GM23338 (cell line): ENCODE measurements at regions not wholly inside any gene's neighbourhood (a gene's known extent, or its start where the extent isn't known, plus 50 kb on each side); places are given as distances from the start of the nearest gene placed in this dataset.
A peak's percentile ranks its signal among the peaks of the same experiment; 100 is the strongest.
"Not testable (repeated sequence)": the region's sequence is repeated elsewhere in the genome, so short reads cannot be mapped to it uniquely, and the experiment has no call there.

Experiments used
- ATAC-seq: fragments of 200-7000 bp; cut with Tn5 transposase; 3 replicates; pipeline ENCODE4 v1.9.1; 2020
- DNase-seq: peaks from one replicate; pipeline ENCODE4 v3.0.0-alpha.2; 2015; ENCODE audit warnings: low spot score
- H2AFZ ChIP-seq: fragments of 200-600 bp; sonication (generic); 2 replicates; pipeline ENCODE4 v1.8.0; 2016; ENCODE audit warnings: antibody characterized with exemption, mild to moderate bottlenecking, moderate library complexity
- H3F3A ChIP-seq: fragments of 200-600 bp; sonication (generic); replicated peaks from 2 replicates; pipeline ENCODE4 v1.8.0; 2017; ENCODE audit warnings: antibody characterized with exemption, mixed run types, low read depth
- H3K27ac ChIP-seq: fragments of 200-600 bp; sonication (generic); 2 replicates; pipeline ENCODE4 v1.6.1; 2016; ENCODE audit warnings: low read depth
- H3K27me3 ChIP-seq: fragments of 200-600 bp; sonication (generic); 2 replicates; pipeline ENCODE4 v1.8.0; 2016; ENCODE audit warnings: mild to moderate bottlenecking, mixed run types, moderate library complexity; ENCODE audit not compliant: insufficient read depth
- H3K36me3 ChIP-seq: fragments of 200-600 bp; sonication (generic); 2 replicates; pipeline ENCODE4 v1.8.0; 2016; ENCODE audit warnings: mild to moderate bottlenecking; ENCODE audit not compliant: insufficient read depth
- H3K4me1 ChIP-seq: fragments of 200-600 bp; sonication (generic); 2 replicates; pipeline ENCODE4 v1.8.0; 2016; ENCODE audit warnings: mild to moderate bottlenecking, moderate library complexity; ENCODE audit not compliant: insufficient read depth
- H3K4me2 ChIP-seq: fragments of 200-600 bp; sonication (generic); 2 replicates; pipeline ENCODE4 v1.7.1; 2017; ENCODE audit warnings: mixed run types
- H3K4me3 ChIP-seq: fragments of 200-600 bp; sonication (generic); 2 replicates; pipeline ENCODE4 v1.6.1; 2016; ENCODE audit warnings: mixed run types
- H3K79me2 ChIP-seq: fragments of 200-600 bp; sonication (generic); replicated peaks from 2 replicates; pipeline ENCODE4 v1.8.0; 2017; ENCODE audit warnings: mild to moderate bottlenecking; ENCODE audit not compliant: insufficient read depth
- H3K9me2 ChIP-seq: fragments of 200-600 bp; sonication (generic); 2 replicates; pipeline ENCODE4 v1.8.0; 2017; ENCODE audit not compliant: insufficient read depth
- H4K20me1 ChIP-seq: fragments of 200-600 bp; sonication (generic); replicated peaks from 2 replicates; pipeline ENCODE4 v1.8.0; 2017; ENCODE audit warnings: mild to moderate bottlenecking; ENCODE audit not compliant: insufficient read depth
- H3K27ac Mint-ChIP-seq: 2 replicates; pipeline ENCODE4 v1.8.0; 2020; ENCODE audit warnings: inconsistent platforms, mild to moderate bottlenecking, moderate library complexity, mixed read lengths
- H3K27me3 Mint-ChIP-seq: 3 replicates; pipeline ENCODE4 v1.8.0; 2022; ENCODE audit warnings: low read depth, mild to moderate bottlenecking, moderate library complexity, mixed read lengths, inconsistent platforms; ENCODE audit not compliant: insufficient read depth, poor library complexity
- H3K36me3 Mint-ChIP-seq: 3 replicates; pipeline ENCODE4 v1.8.0; 2021; ENCODE audit warnings: low read depth, mild to moderate bottlenecking, inconsistent platforms, moderate library complexity, mixed read lengths
- H3K4me1 Mint-ChIP-seq: 3 replicates; pipeline ENCODE4 v1.8.0; 2020; ENCODE audit warnings: mild to moderate bottlenecking, inconsistent platforms, mixed read lengths
- H3K4me3 Mint-ChIP-seq: 3 replicates; pipeline ENCODE4 v1.8.0; 2021; ENCODE audit warnings: moderate library complexity, mild to moderate bottlenecking, inconsistent platforms, mixed read lengths
- H3K9me3 Mint-ChIP-seq: 3 replicates; pipeline ENCODE4 v1.8.0; 2020; ENCODE audit warnings: moderate library complexity, mild to moderate bottlenecking, inconsistent platforms, mixed read lengths
- CREB1 ChIP-seq: fragments of 250-450 bp; sonication (Bioruptor Pico); IDR thresholded peaks from 2 replicates; pipeline ENCODE4 v1.5.0; 2020; ENCODE audit warnings: low read depth, mild to moderate bottlenecking, moderate library complexity
- EZH2 ChIP-seq: fragments of 200-600 bp; sonication (generic); IDR thresholded peaks from one replicate; pipeline ENCODE4 v1.8.0; 2017; ENCODE audit warnings: antibody characterized with exemption, mild to moderate bottlenecking, low read depth; ENCODE audit not compliant: unreplicated experiment
- EZH2phosphoT487 ChIP-seq: fragments of 200-600 bp; sonication (generic); IDR thresholded peaks from one replicate; pipeline ENCODE4 v1.8.1; 2018; ENCODE audit warnings: antibody characterized with exemption; ENCODE audit not compliant: unreplicated experiment
- JUNB ChIP-seq: IDR thresholded peaks from one replicate; pipeline ENCODE4 v1.6.1; 2016; ENCODE audit warnings: antibody characterized with exemption; ENCODE audit not compliant: unreplicated experiment
- POLR2AphosphoS5 ChIP-seq: IDR thresholded peaks from 2 replicates; pipeline ENCODE4 v1.6.1; 2016; ENCODE audit warnings: antibody characterized with exemption, low read depth
- STAT1 ChIP-seq: IDR thresholded peaks from one replicate; pipeline ENCODE4 v1.6.1; 2016; ENCODE audit warnings: antibody characterized with exemption; ENCODE audit not compliant: unreplicated experiment
- ZNF114 ChIP-seq: fragments of 250-450 bp; sonication (Bioruptor Pico); IDR thresholded peaks from 2 replicates; pipeline ENCODE4 v1.5.0; 2020; ENCODE audit warnings: mild to moderate bottlenecking, moderate library complexity
- ZNF331 ChIP-seq: fragments of 250-450 bp; sonication (Bioruptor Pico); IDR thresholded peaks from 2 replicates; pipeline ENCODE4 v1.5.0; 2020; ENCODE audit warnings: low read depth, mild to moderate bottlenecking, moderate library complexity
- TF ChIP-seq, protein P1 (sequence below): IDR thresholded peaks from one replicate; pipeline ENCODE4 v1.6.1; 2018; ENCODE audit warnings: antibody characterized with exemption; ENCODE audit not compliant: unreplicated experiment
- TF ChIP-seq, protein P2 (sequence below), 2 experiments: fragments of 200-600 bp in 1 of 2; sonication (generic) in 1 of 2; conservative IDR thresholded peaks; 2 replicates each; pipeline versions ENCODE4 v1.5.1 to v1.6.1; 2016 to 2017; ENCODE audit warnings: antibody characterized with exemption in 2 of 2, low read depth in 2 of 2, mild to moderate bottlenecking in 2 of 2, moderate library complexity in 1 of 2
- TF ChIP-seq, protein P3 (sequence below): IDR thresholded peaks from 2 replicates; pipeline ENCODE4 v1.6.1; 2016; ENCODE audit warnings: antibody characterized with exemption

DNA sequence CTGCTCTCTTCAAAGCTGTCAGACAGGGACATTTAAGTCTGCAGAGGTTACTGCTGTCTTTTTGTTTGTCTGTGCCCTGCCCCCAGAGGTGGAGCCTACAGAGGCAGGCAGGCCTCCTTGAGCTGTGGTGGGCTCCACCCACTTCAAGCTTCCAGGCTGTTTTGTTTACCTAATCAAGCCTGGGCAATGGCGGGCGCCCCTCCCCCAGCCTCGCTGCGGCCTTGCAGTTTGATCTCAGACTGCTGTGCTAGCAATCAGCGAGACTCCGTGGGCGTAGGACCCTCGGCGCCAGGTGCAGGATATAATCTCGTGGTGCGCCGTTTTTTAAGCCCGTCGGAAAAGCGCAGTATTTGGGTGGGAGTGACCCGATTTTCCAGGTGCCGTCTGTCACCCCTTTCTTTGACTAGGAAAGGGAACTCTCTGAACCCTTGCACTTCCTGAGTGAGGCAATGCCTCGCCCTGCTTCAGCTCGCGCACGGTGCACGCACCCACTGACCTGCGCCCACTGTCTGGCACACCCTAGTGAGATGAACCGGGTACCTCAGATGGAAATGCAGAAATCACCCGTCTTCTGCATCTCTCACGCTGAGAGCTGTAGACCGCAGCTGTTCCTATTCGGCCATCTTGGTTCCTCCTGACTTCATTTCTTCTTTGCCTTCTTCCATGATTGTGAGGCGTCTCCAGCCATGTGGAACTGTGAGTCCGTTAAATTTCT lies 93.5 kb upstream of the EYA4 start:
- 0 out of 2 replicates have a peak overlapping the region, but pooled peaks have one; percentile 31 for H3K27ac Mint-ChIP-seq
- not testable (repeated sequence) for H3K79me2 ChIP-seq, H3K9me3 Mint-ChIP-seq, H4K20me1 ChIP-seq, H3F3A ChIP-seq, H3K4me3 Mint-ChIP-seq, ATAC-seq, H3K4me1 ChIP-seq, H3K4me2 ChIP-seq, H3K27ac ChIP-seq, H3K4me3 ChIP-seq, H3K4me1 Mint-ChIP-seq, H3K27me3 ChIP-seq, H2AFZ ChIP-seq, H3K27me3 Mint-ChIP-seq, H3K36me3 ChIP-seq, H3K9me2 ChIP-seq, H3K36me3 Mint-ChIP-seq
- DNase-seq, result peak; percentile 17

DNA sequence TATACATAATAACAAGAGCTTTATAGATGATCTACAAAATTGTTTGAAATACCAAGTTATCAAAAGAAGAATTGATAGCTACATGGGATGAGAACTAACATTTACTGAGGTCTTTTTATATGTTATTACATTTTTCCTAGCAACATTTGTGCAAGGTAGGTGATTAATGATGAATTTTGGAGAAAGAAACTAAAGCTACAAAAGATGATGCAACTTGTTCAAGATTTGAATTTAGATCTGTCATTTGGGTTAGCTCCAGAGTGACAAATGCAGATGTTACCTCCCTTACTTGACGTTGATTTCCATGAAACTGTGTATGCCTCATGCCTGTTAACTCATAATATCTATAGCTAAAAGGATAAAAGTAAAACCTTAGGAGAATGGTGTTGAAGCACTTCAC lies 84.5 kb upstream of the EYA4 start:
- no peaks in the 10 kb centered on the region for H3K27me3 ChIP-seq
- no peaks in the 10 kb centered on the region for H3K27me3 Mint-ChIP-seq
- H3F3A ChIP-seq, result no peaks in the 10 kb centered on the region
- DNase-seq (no peak), ATAC-seq (no peak)
- H3K4me1 ChIP-seq, result no peaks in the 10 kb centered on the region
- no peaks in the 10 kb centered on the region for H3K36me3 ChIP-seq
- H3K27ac ChIP-seq, result no peak overlapping the region
- H2AFZ ChIP-seq, result no peak overlapping the region
- no peak overlapping the region for H3K4me2 ChIP-seq
- H3K9me3 Mint-ChIP-seq, result peaks cover 4% of the 10 kb centered on the region; the same call in 2 of the 3 replicates
- H3K9me2 ChIP-seq, result no peaks in the 10 kb centered on the region
- H3K4me1 Mint-ChIP-seq, result peaks cover 5% of the 10 kb centered on the region; the same call in 2 of the 3 replicates
- H3K4me3 Mint-ChIP-seq, result no peak overlapping the region
- H4K20me1 ChIP-seq, result no peaks in the 10 kb centered on the region
- H3K36me3 Mint-ChIP-seq, result peaks cover 3% of the 10 kb centered on the region; the same call in 2 of the 3 replicates
- no peak overlapping the region for H3K4me3 ChIP-seq
- H3K27ac Mint-ChIP-seq, result no peak overlapping the region
- H3K79me2 ChIP-seq, result no peaks in the 10 kb centered on the region
- no peak for TF ChIP-seq EZH2
- TF ChIP-seq, protein P1, sequence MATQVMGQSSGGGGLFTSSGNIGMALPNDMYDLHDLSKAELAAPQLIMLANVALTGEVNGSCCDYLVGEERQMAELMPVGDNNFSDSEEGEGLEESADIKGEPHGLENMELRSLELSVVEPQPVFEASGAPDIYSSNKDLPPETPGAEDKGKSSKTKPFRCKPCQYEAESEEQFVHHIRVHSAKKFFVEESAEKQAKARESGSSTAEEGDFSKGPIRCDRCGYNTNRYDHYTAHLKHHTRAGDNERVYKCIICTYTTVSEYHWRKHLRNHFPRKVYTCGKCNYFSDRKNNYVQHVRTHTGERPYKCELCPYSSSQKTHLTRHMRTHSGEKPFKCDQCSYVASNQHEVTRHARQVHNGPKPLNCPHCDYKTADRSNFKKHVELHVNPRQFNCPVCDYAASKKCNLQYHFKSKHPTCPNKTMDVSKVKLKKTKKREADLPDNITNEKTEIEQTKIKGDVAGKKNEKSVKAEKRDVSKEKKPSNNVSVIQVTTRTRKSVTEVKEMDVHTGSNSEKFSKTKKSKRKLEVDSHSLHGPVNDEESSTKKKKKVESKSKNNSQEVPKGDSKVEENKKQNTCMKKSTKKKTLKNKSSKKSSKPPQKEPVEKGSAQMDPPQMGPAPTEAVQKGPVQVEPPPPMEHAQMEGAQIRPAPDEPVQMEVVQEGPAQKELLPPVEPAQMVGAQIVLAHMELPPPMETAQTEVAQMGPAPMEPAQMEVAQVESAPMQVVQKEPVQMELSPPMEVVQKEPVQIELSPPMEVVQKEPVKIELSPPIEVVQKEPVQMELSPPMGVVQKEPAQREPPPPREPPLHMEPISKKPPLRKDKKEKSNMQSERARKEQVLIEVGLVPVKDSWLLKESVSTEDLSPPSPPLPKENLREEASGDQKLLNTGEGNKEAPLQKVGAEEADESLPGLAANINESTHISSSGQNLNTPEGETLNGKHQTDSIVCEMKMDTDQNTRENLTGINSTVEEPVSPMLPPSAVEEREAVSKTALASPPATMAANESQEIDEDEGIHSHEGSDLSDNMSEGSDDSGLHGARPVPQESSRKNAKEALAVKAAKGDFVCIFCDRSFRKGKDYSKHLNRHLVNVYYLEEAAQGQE, result no peak
- no peak for TF ChIP-seq JUNB
- TF ChIP-seq ZNF331 (CRISPR knock-in tag), result no peak
- TF ChIP-seq, protein P2, sequence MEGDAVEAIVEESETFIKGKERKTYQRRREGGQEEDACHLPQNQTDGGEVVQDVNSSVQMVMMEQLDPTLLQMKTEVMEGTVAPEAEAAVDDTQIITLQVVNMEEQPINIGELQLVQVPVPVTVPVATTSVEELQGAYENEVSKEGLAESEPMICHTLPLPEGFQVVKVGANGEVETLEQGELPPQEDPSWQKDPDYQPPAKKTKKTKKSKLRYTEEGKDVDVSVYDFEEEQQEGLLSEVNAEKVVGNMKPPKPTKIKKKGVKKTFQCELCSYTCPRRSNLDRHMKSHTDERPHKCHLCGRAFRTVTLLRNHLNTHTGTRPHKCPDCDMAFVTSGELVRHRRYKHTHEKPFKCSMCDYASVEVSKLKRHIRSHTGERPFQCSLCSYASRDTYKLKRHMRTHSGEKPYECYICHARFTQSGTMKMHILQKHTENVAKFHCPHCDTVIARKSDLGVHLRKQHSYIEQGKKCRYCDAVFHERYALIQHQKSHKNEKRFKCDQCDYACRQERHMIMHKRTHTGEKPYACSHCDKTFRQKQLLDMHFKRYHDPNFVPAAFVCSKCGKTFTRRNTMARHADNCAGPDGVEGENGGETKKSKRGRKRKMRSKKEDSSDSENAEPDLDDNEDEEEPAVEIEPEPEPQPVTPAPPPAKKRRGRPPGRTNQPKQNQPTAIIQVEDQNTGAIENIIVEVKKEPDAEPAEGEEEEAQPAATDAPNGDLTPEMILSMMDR (conservative IDR thresholded peaks at IDR 0.05; ENCODE audit: low read depth in 2 of 2), result no peak
- TF ChIP-seq, protein P3, sequence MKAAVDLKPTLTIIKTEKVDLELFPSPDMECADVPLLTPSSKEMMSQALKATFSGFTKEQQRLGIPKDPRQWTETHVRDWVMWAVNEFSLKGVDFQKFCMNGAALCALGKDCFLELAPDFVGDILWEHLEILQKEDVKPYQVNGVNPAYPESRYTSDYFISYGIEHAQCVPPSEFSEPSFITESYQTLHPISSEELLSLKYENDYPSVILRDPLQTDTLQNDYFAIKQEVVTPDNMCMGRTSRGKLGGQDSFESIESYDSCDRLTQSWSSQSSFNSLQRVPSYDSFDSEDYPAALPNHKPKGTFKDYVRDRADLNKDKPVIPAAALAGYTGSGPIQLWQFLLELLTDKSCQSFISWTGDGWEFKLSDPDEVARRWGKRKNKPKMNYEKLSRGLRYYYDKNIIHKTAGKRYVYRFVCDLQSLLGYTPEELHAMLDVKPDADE, result no peak
- TF ChIP-seq ZNF114 (CRISPR knock-in tag), result no peak
- no peak for TF ChIP-seq EZH2phosphoT487
- TF ChIP-seq STAT1, result no peak
- no peak for TF ChIP-seq POLR2AphosphoS5
- TF ChIP-seq CREB1 (CRISPR knock-in tag), result no peak
